Stimulated activated CD4-positive, alpha-beta T cell treated with anti-CD3 and anti-CD28 coated beads, TNF-alpha, amount 100 ng/mL, for 24 hours (primary cell): ENCODE measurements at regions not wholly inside any gene's neighbourhood (a gene's known extent, or its start where the extent isn't known, plus 50 kb on each side); places are given as distances from the start of the nearest gene placed in this dataset.
"Not testable (repeated sequence)": the region's sequence is repeated elsewhere in the genome, so short reads cannot be mapped to it uniquely, and the experiment has no call there.

ENCODE experiments used
- DNase-seq, 3 experiments: peaks; one replicate each; pipeline ENCODE4 v3.0.0-alpha.2; 2020; ENCODE audit warnings: low read depth in 3 of 3

DNA sequence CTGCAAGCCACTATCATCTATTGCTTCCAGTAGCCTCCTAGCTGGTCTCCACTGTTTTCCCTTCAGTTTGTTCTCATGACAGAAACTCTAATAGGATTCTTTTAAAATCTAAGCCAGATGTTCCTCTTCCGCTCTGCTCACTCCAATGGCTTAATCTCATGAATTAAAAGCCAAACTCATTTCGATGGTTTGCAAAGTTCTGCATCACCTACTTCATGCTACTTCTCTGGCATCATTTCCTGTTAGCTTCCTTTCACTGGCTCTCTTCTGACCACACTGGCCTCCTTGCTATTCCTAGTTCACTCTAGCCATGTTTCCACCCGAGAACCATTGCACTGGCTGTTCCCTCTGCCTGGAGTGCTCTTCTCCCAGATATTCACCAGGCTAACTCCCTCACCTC, 102.0 kb upstream of the LSM6 start:
- no peak for DNase-seq

DNA sequence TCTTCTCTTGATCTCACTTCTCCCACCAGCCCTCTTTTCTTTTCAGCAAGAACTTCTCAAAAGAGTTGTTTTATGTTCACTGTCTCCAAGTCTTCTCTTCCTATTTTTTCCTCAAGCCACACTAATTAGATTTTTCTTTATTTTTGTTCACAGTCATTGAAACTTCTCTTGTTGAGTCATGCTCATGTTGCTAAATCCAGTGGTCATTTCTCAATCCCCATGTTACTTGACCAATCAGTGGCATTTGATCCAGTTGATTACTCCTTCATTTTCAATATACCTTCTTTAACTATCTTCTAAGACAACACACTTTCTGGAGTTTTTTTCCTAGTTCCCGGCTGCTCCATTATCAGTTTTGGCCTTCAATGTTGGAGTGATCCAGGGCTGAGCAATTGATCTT, 103.1 kb upstream of the LSM6 start:
- DNase-seq = no peak

DNA sequence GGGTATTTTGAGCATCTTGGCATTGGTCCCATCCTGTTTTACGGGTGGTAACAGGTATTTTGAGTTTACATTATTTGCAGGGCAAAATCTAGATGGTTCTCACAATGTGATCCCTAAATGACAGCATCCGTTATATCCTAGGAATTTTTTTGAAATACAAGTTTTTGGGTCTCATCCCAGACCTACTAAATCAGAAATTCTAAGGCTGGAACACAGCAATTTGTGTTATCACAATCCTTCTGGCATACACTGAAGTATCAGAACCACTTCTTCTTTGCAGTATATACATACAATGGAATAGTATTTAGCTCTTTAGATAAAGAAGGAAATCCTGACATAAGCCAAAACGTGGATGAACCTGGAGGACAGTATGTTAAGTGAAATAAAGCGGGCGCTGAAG, 104.1 kb upstream of the LSM6 start:
- DNase-seq = no peak

DNA sequence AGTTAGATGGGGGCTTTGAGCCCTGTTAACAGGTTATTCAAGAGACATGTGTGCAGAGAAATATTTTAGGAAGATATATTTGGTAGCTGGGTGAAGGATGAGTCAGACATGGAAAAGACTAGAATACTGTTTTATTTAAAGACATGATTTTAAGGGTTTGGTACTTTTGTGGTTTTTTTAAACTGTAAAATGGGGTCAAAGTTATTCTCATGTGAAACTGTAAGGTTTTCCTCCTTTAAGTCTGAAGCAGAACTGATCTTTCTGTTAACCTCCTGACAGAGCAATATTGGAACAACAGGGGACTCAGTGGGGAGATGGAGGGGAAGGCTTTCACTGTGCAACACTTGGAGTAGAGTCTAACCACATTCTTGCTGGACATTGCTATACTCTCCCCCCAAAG, 112.4 kb upstream of the LSM6 start:
- no peak for DNase-seq

GRCh38 chr4:146062340-146062739, 113.2 kb upstream of the LSM6 start:
- no peak for DNase-seq

- no peak for DNase-seq
Observed at GRCh38 chr4:146061610-146062334, 113.7 kb upstream of the LSM6 start.

- DNase-seq = no peak
Observed at GRCh38 chr4:146059865-146060264, 115.7 kb upstream of the LSM6 start.

DNA sequence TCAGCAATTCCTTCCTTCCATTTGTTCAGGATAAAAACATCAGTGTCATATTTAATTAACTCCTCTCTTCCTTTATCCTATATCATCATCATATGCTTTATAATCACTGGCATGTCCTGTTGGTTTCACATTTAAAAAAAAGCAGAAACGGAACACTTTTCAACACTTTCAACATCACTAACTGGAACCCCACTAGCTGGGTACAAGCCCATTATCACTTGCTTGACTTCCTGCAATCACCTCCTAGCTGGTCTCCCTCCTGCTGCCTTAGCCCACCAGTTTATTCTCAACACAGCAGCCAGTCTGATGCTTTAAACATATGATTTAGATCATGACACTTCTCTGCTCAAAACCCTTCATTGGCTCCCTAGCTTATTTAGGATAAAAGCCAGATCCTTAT, 116.4 kb upstream of the LSM6 start:
- DNase-seq = no peak

DNA sequence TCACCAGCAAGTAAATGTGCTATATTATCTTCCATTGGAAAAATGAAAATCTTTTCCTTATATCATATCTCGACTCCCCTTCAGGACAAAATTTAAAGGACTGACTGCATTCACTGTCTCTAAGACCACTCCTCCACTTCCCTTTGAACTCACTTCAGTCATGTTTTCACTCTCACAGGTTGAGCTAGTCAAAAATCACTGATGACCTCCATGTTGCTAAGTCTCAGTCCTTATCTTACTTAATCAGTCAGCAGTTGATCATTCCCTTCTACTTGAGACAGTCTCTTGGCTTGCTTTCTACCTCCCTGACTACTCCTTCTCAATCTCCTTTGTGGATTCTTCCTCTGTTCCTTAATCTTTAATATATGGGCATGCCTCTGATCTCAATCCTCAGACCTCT, 117.0 kb upstream of the LSM6 start:
- DNase-seq = no peak

DNA sequence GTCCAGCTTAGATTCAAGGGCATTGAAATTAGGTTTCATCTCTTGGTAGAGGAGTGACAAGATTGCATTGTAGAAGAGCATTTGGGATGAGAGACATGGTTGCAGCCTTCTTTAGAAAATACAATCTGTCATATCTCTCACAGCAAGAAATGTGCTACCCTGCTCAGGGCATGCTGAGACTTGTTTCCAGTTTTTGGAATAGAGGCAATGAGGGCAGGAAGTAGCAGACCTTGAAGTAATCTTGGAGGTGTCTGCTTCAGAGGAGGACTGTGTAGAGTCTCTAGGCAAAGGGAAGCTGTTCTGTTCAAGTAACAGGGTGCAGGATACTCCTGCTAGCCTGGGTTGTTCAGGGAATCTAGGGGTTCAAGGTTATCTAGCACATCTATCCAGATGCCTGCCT, 116.1 kb upstream of the ZNF827 start:
- DNase-seq = no peak

DNA sequence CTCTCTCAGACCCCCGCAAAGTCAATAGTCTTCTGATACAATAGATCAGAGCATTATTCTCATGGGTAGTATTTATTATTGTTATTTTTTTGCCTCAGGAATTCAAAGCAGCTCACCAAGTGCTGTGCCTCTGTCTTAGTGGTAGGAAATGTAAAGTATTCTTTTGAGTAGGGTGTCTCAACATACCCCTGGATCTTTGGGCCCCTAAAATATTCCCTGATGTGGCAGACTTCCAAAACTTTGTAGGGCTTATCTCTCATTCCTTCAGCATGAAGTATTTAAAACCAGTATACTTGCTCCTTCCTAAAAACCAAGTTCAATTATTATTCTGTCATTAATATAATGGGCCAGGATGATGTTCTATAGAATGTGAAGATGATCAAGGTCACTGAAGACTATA, 115.3 kb upstream of the ZNF827 start:
- DNase-seq = no peak

DNA sequence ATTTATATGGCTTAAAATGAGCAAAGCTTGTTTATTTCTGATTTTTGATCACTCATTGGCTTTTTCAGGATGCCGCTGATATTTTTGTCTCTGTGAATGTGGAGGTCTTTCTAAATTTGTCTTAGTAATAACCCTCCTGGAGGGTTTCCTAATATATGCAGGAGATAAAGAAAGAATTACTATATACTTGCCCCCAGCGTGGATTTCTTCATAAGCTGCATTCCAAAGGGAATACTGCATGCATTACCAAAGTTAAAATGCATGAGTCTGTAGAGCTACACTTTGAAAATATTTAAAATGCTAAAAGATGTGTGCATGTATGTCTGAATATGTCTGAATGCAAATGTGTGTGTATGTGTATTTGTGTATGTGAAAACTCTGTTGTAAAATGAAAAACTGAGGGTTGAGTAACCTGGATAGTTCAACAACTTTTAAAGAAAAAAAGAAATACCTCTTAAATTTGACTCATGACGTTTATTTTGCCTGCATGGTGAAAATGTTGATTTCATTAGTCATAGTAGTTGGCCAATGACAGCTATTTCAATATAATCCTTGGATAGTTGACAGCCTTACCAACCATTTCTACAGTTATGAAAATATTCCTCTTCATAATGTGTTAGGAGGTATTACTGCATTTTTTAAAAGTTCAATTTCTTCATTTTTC, 113.2 kb upstream of the ZNF827 start:
- DNase-seq = no peak

DNA sequence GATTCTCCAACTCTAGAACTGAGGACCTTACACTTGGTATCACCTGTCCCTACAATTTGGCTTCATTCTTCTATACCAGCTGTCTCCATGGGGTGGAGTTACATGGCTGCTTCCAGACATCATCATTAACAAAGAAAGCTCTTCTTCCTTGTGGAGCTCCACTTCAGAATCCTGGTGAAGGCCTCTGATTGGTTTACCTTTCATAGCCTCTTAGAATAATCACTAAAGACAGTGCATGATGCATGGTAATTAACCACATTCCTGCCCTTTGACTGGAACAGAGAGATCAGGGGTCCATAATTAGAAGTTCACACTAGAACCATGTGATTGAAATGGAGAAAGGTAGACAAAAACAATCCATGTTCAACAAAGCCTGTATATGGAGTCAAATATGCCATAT, 112.6 kb upstream of the ZNF827 start:
- no peak for DNase-seq

GRCh38 chr4:146049802-146050201, 111.2 kb upstream of the ZNF827 start:
- no peak for DNase-seq

DNA sequence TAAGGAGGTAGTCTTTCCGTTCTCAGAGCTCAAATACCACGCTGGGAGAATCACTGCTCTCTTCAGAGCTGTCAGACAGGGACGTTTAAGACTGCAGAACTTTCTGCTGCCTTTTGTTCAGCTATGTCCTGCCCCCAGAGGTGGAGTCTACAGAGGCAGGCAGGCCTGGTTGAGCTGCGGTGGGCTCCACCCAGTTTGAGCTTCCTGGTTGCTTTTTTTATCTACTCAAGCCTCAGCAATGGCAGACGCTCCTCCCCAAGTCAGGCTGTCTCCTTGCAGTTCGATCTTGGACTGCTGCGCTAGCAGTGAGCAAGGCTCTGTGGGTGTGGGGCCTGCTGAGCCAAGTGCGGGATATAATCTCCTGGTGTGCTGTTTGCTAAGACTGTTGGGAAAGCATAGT, 109.1 kb upstream of the ZNF827 start:
- not testable (repeated sequence) for DNase-seq

GRCh38 chr4:146041139-146042004, 102.7 kb upstream of the ZNF827 start:
- no peak for DNase-seq

DNA sequence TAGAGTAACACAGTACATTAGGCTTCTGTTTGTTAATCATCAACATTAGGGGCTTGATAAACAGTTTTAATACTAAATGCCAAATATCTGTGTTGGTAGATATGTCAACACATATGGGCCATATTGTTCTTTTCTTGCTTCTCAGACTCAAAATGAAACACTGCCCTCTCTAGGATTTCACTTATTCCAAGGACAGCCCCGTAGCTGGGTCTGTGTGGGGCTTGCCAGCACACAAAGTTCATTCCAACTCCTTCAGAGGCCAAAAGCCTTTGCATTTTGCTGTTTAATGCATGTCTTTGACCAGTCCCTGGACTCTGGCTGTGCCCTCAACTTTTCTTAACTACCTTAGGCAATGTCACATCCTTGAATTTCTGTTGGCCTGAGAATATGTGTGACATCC, 102.0 kb upstream of the ZNF827 start:
- DNase-seq = no peak

GRCh38 chr4:146033149-146033548, 94.5 kb upstream of the ZNF827 start:
- DNase-seq = no peak

DNA sequence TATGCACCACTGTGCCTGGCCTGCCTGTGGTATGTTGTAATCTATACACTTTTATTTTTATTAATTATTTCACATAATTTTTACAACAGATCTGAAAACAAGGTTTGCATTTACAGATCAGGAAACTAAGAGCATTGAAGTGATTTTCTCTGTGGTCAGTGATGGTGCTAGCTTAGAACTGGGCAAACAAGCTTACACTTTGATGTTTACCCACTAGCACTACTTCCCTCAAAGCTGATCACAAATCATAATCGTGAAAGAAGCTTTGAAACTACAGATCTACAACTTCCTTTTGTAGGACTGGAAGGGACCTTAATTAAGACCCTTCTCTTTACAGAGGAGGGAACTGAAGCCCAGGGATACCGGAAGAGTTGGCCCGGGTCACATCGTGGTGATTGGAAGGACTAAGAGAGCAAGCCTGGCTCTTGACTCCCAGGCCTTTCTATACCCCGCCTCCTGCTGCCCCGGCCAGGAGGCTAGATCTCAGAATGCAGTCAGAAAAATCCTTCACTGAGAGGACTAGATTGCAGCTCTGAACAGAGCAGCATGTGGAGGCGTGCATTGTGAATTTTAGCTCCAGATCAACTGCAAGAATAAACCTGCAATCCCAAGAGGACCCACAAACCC, 93.7 kb upstream of the ZNF827 start:
- no peak for DNase-seq

- no peak for DNase-seq
Observed at GRCh38 chr4:146029939-146030710, 91.5 kb upstream of the ZNF827 start.

DNA sequence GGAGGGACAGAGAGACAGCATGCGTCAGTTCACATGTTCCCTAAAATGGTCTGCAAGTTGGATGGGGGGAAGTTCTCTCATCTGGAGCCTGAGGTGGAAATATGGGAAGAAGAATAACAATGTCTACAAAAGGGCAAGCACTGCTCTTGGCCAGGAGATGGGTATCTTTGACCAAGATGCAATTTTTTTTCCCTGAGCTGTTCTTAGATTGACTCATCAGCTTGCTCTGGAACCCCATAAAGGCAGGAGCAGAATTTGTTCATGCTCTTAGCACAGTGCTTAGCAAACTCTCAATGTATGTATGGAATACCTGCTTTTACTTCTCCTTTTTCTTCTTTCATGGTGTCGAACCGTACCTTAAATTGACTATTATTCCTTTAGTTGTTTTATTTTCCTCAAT, 90.5 kb upstream of the ZNF827 start:
- no peak for DNase-seq

DNA sequence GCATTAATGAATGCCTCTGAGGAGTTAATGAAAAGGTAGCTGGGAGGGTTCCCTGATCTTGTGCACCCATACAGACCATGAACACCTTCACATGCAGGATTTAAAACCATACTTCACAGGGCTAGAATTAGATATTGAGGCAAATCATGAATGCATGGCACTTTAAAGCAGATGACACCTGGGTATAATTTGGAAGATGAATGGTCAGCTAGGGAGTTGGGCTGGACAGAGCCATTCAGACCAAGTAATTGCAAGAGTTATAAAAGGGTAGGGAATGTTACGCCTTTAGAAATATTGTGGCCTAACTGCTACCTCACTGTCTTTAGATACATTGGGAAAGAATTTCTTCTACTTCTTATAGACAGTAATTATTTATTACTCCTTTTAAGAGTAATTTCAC, 89.1 kb upstream of the ZNF827 start:
- no peak for DNase-seq
